Nucleus accumbens (tissue), 56 donors: ENCODE measurements at regions not wholly inside any gene's neighbourhood (a gene's known extent, or its start where the extent isn't known, plus 50 kb on each side); places are given as distances from the start of the nearest gene placed in this dataset.

Experiments used
- DNase-seq, 56 donors: peaks; one replicate each; lab custom pipeline; 2025; lab: John Stamatoyannopoulos, UW

- DNase-seq, result no peak
These were observed 109.7 kb downstream of the TMTC3 start for GRCh38 chr12:88251798-88252197.

- no peak for DNase-seq
These were observed 111.4 kb downstream of the TMTC3 start for GRCh38 chr12:88253371-88253978.

GRCh38 chr12:88255224-88255623 lies 113.1 kb downstream of the TMTC3 start:
- no peak for DNase-seq

GRCh38 chr12:88255847-88256246 lies 113.7 kb downstream of the TMTC3 start:
- DNase-seq, result no peak

GRCh38 chr12:88258396-88258795 lies 116.3 kb downstream of the TMTC3 start:
- DNase-seq, result no peak

GRCh38 chr12:88266806-88267360 lies 124.8 kb downstream of the TMTC3 start:
- no peak for DNase-seq

GRCh38 chr12:88267630-88268029 lies 125.5 kb downstream of the TMTC3 start:
- DNase-seq, result no peak

- no peak for DNase-seq
These were observed 130.3 kb downstream of the TMTC3 start for GRCh38 chr12:88272456-88272855.

- DNase-seq, result no peak
These were observed 131.3 kb downstream of the TMTC3 start for GRCh38 chr12:88273450-88273849.

- DNase-seq, result no peak
These were observed 131.8 kb downstream of the TMTC3 start for GRCh38 chr12:88273875-88274274.

GRCh38 chr12:88291498-88292131 lies 149.5 kb downstream of the TMTC3 start:
- DNase-seq, result no peak

GRCh38 chr12:88298014-88298682 lies 156.0 kb downstream of the TMTC3 start:
- DNase-seq, result no peak

- DNase-seq, result peak in 8 of 56 donors; percentile 0 to 16 (median 6)
These were observed 156.7 kb downstream of the TMTC3 start for GRCh38 chr12:88298761-88299242.

GRCh38 chr12:88299567-88300101 lies 157.5 kb downstream of the TMTC3 start:
- no peak for DNase-seq

- DNase-seq, result no peak
These were observed 158.8 kb downstream of the TMTC3 start for GRCh38 chr12:88300931-88301330.

GRCh38 chr12:88303335-88303734 lies 161.2 kb downstream of the TMTC3 start:
- no peak for DNase-seq

- no peak for DNase-seq
These were observed 163.3 kb downstream of the TMTC3 start for GRCh38 chr12:88305254-88305890.

GRCh38 chr12:88306471-88307069 lies 164.5 kb downstream of the TMTC3 start:
- DNase-seq, result no peak

- no peak for DNase-seq
These were observed 165.9 kb downstream of the TMTC3 start for GRCh38 chr12:88307961-88308360.

- DNase-seq, result no peak
These were observed 166.7 kb downstream of the TMTC3 start for GRCh38 chr12:88308825-88309224.
